K562 (cell line): ENCODE measurements at regions not wholly inside any gene's neighbourhood (a gene's known extent, or its start where the extent isn't known, plus 50 kb on each side); places are given as distances from the start of the nearest gene placed in this dataset.

Source experiments
- ATAC-seq: fragments of 200-7000 bp; cut with Tn5 transposase; 3 replicates; pipeline ENCODE4 v1.9.1; 2020; ENCODE audit warnings: moderate library complexity
- BruUV-seq: library from RNA; stranded (reverse); fragments of 400-500 nt; replicated peaks from 2 replicates; lab custom pipeline; 2021; lab: Mats Ljungman, UMichigan
- CTCF ChIA-PET: fragments of 300-600 bp; formaldehyde crosslinking; extraction: SDS; loops from one replicate; lab custom pipeline; 2021; ENCODE audit warnings: low intra/inter-chr PET ratio; lab: Yijun Ruan, JAX
- POLR2A ChIA-PET: fragments of 300-600, 350-650 bp; sonication (Branson Sonifier 250); formaldehyde crosslinking; extraction: SDS; loops from one replicate; lab custom pipeline; 2021; ENCODE audit warnings: antibody characterized with exemption, inconsistent platforms; lab: Yijun Ruan, JAX
- DNase-seq, 4 experiments: peaks; one replicate each; pipeline versions ENCODE4 v3.0.0 to v3.0.0-alpha.2; 2011 to 2018; ENCODE audit warnings: low spot score in 3 of 4, mixed read lengths in 3 of 4; ENCODE audit errors: extremely low read depth in 1 of 4
- FAIRE-seq: peaks from 2 replicates; lab custom pipeline; 2011; peaks lifted over from hg19 to GRCh38; lab: Jason Lieb, UNC
- H2AFZ ChIP-seq: 2 replicates; pipeline ENCODE4 v1.6.0; 2011; ENCODE audit warnings: low read depth, low read length, control low read depth, inconsistent platforms
- H3K27ac ChIP-seq: fragments of 200-600 bp; 3 replicates; pipeline ENCODE4 v1.8.0; 2011; ENCODE audit warnings: low read depth, mild to moderate bottlenecking, control low read depth, inconsistent platforms, low read length, moderate library complexity, mixed read lengths; ENCODE audit errors: extremely low read depth
- H3K27me3 ChIP-seq, 2 experiments: fragments of 300-600 bp in 1 of 2; 2 replicates in 1 of 2; 3 replicates in 1 of 2; pipeline versions ENCODE4 v1.6.0 to v1.8.0; 2011; ENCODE audit warnings: inconsistent platforms in 2 of 2, low read length in 2 of 2, mild to moderate bottlenecking in 1 of 2, mixed read lengths in 1 of 2, moderate library complexity in 1 of 2; ENCODE audit not compliant: control insufficient read depth in 2 of 2, insufficient read depth in 2 of 2
- H3K36me3 ChIP-seq: fragments of 300-600 bp; 3 replicates; pipeline ENCODE4 v1.8.0; 2011; ENCODE audit warnings: mild to moderate bottlenecking, low read length, inconsistent platforms; ENCODE audit not compliant: control insufficient read depth, insufficient read depth
- H3K4me1 ChIP-seq, 2 experiments: fragments of 200-600 bp in 1 of 2; replicated peaks in 1 of 2; 2 replicates in 1 of 2; 3 replicates in 1 of 2; pipeline versions ENCODE4 v1.5.1 to v1.8.0; 2011; ENCODE audit warnings: inconsistent platforms in 2 of 2, low read length in 2 of 2, mild to moderate bottlenecking in 1 of 2, mixed read lengths in 1 of 2, moderate library complexity in 1 of 2; ENCODE audit not compliant: control insufficient read depth in 2 of 2, insufficient read depth in 2 of 2
- H3K4me2 ChIP-seq: 2 replicates; pipeline ENCODE4 v1.6.1; 2011; ENCODE audit warnings: low read length, control low read depth, inconsistent platforms, mixed read lengths; ENCODE audit not compliant: insufficient read depth
- H3K4me3 ChIP-seq: fragments of 200-600 bp; sonication (generic), shearing (Covaris generic); 2 replicates; pipeline ENCODE4 v1.5.1; 2016; ENCODE audit warnings: control low read depth, inconsistent platforms
- H3K79me2 ChIP-seq: fragments of 200-600 bp; 3 replicates; pipeline ENCODE4 v1.8.0; 2011; ENCODE audit warnings: low read length, inconsistent platforms; ENCODE audit not compliant: control insufficient read depth, insufficient read depth
- H3K9ac ChIP-seq, 2 experiments: 2 replicates each; pipeline versions ENCODE4 v1.6.0 to v1.6.1; 2011; ENCODE audit warnings: low read depth in 2 of 2, low read length in 2 of 2, control low read depth in 1 of 2, inconsistent platforms in 1 of 2, mild to moderate bottlenecking in 1 of 2, mixed read lengths in 1 of 2; ENCODE audit not compliant: insufficient read depth in 1 of 2
- H3K9me1 ChIP-seq: one replicate; pipeline ENCODE4 v1.6.0; 2011; ENCODE audit warnings: inconsistent platforms, mild to moderate bottlenecking, low read length, moderate library complexity; ENCODE audit not compliant: control insufficient read depth, insufficient read depth
- H3K9me3 ChIP-seq: replicated peaks from 2 replicates; pipeline ENCODE4 v1.5.1; 2011; ENCODE audit warnings: low read depth, low read length, inconsistent platforms; ENCODE audit not compliant: control insufficient read depth, insufficient read depth
- H4K20me1 ChIP-seq: replicated peaks from 2 replicates; pipeline ENCODE4 v1.6.1; 2011; ENCODE audit warnings: low read length, inconsistent platforms, mixed read lengths; ENCODE audit not compliant: control insufficient read depth, insufficient read depth
- CTBP1 ChIP-seq: fragments of 450-650 bp; IDR thresholded peaks from 2 replicates; pipeline ENCODE4 v1.6.1; 2016; ENCODE audit warnings: borderline replicate concordance
- ELK1 ChIP-seq: sonication (generic); formaldehyde crosslinking; IDR thresholded peaks from 2 replicates; pipeline ENCODE4 v1.8.1; 2022; ENCODE audit warnings: missing genetic modification reagents
- HDAC2 ChIP-seq: fragments of 450-650 bp; IDR thresholded peaks from 2 replicates; pipeline ENCODE4 v1.6.1; 2016; ENCODE audit warnings: mild to moderate bottlenecking
- HSF4 ChIP-seq: fragments of 250-450 bp; sonication (Bioruptor Pico); IDR thresholded peaks from 2 replicates; pipeline ENCODE4 v2.1.2; 2022; ENCODE audit warnings: mild to moderate bottlenecking, moderate library complexity, borderline replicate concordance
- KLF16 ChIP-seq: IDR thresholded peaks from 2 replicates; pipeline ENCODE4 v1.6.1; 2016; ENCODE audit warnings: antibody characterized with exemption
- MEF2D ChIP-seq: conservative IDR thresholded peaks from 2 replicates; pipeline ENCODE4 v1.6.1; 2016; ENCODE audit warnings: low read depth, missing genetic modification characterization, missing compliant biosample characterization
- PHB2 ChIP-seq: fragments of 450-650 bp; IDR thresholded peaks from 2 replicates; pipeline ENCODE4 v1.6.1; 2017; ENCODE audit warnings: low read depth
- RAD51 ChIP-seq: fragments of 450-650 bp; IDR thresholded peaks from 2 replicates; pipeline ENCODE4 v1.7.1; 2016; ENCODE audit warnings: low read depth, mild to moderate bottlenecking, borderline replicate concordance
- ZFP36 ChIP-seq: fragments of 150-350 bp; IDR thresholded peaks from 2 replicates; pipeline ENCODE4 v1.6.1; 2018; ENCODE audit warnings: low read length, low read depth; ENCODE audit not compliant: partially characterized antibody
- ZFPM2 ChIP-seq: fragments of 250-450 bp; sonication (Bioruptor Pico); IDR thresholded peaks from 2 replicates; pipeline ENCODE4 v1.5.1; 2022; ENCODE audit warnings: mild to moderate bottlenecking
- ZKSCAN8 ChIP-seq: fragments of 200-800 bp; sonication (Bioruptor generic); IDR thresholded peaks from 2 replicates; pipeline ENCODE4 v1.6.1; 2016; ENCODE audit warnings: missing genetic modification characterization, missing compliant biosample characterization
- ZNF140 ChIP-seq: fragments of 250-450 bp; sonication (Bioruptor Pico); IDR thresholded peaks from 2 replicates; pipeline ENCODE4 v1.8.0; 2021; ENCODE audit warnings: moderate library complexity, mild to moderate bottlenecking, inconsistent platforms
- ZNF311 ChIP-seq: fragments of 250-450 bp; sonication (Bioruptor Pico); IDR thresholded peaks from 2 replicates; pipeline ENCODE4 v1.4.0; 2020; ENCODE audit warnings: mild to moderate bottlenecking, moderate library complexity
- WGBS: fragments of 100-300 bp; shearing (Covaris generic); methylation state at CpG from one replicate; pipeline ENCODE4 v1.1.6; 2016; ENCODE audit warnings: low coverage, mixed read lengths; ENCODE audit not compliant: insufficient coverage; ENCODE audit errors: missing lambda C conversion rate; 5-methylcytosine and 5-hydroxymethylcytosine counted together
- in situ Hi-C: fragments of 300-500 bp; cut with MboI; formaldehyde crosslinking; loops from 4 replicates; pipeline ENCODE4 v1.15.0; 2018; ENCODE audit warnings: inconsistent platforms, mixed read lengths
- intact Hi-C: fragments of 100-400 bp; cut with micrococcal nuclease; formaldehyde crosslinking; loops from 2 replicates; pipeline ENCODE4 v1.14.2; 2022
- TF ChIP-seq, protein P1 (sequence below): sonication (generic); formaldehyde crosslinking; IDR thresholded peaks from 2 replicates; pipeline ENCODE4 v1.8.0; 2023; ENCODE audit warnings: mild to moderate bottlenecking, missing genetic modification reagents

GRCh38 chr15:95577927-95578326 is 752.6 kb upstream of the NR2F2 start:
- no peak overlapping the region for H3K27ac ChIP-seq
- H3K79me2 ChIP-seq, result no peaks in the 10 kb centered on the region
- ChIA-PET CTCF (no interaction called here), POLR2A (interaction anchor here (0.6 kb wide), 2 partner anchors 12 to 1934 kb away, joined by 3 read pairs; no protein-coding TSS in a partner anchor)
- in situ Hi-C loops (no loop called here), intact Hi-C loops (no loop called here)
- H3K9me1 ChIP-seq, result no peaks in the 10 kb centered on the region
- no peaks in the 10 kb centered on the region for H3K9me3 ChIP-seq
- peaks cover 0 to 2% of the 10 kb centered on the region in 2 experiments; a peak in 1 of 5 replicates for H3K4me1 ChIP-seq
- TF ChIP-seq ZFP36 (no peak), MEF2D (no peak), ZKSCAN8 (CRISPR knock-in tag) (no peak)
- TF ChIP-seq, all 486 proteins: peak for 0
- BruUV-seq, result no TSS peak
- H2AFZ ChIP-seq, result no peak overlapping the region
- no peak overlapping the region for H3K4me3 ChIP-seq
- FAIRE-seq (no peak), ATAC-seq (no peak), DNase-seq (no peak)
- H4K20me1 ChIP-seq, result no peaks in the 10 kb centered on the region
- H3K4me2 ChIP-seq, result no peak overlapping the region
- H3K36me3 ChIP-seq, result no peaks in the 10 kb centered on the region
- no peak overlapping the region for H3K9ac ChIP-seq
- H3K27me3 ChIP-seq, result no peaks in the 10 kb centered on the region
- 10% methylated on average over 4 of the region's 4 CpGs for WGBS

GRCh38 chr15:95580121-95580520 is 750.4 kb upstream of the NR2F2 start:
- H3K9me3 ChIP-seq, result no peaks in the 10 kb centered on the region
- H3K9ac ChIP-seq, result no peak overlapping the region
- no peaks in the 10 kb centered on the region for H3K4me1 ChIP-seq
- H3K27ac ChIP-seq, result no peak overlapping the region
- no peaks in the 10 kb centered on the region for H3K9me1 ChIP-seq
- DNase-seq, result no peak
- H3K27me3 ChIP-seq, result no peaks in the 10 kb centered on the region
- intact Hi-C loops (no loop called here), in situ Hi-C loops (no loop called here)
- H3K36me3 ChIP-seq, result no peaks in the 10 kb centered on the region
- ChIA-PET POLR2A (no interaction called here), CTCF (no interaction called here)
- H3K79me2 ChIP-seq, result no peaks in the 10 kb centered on the region
- H3K4me2 ChIP-seq, result no peak overlapping the region
- BruUV-seq, result no TSS peak
- H3K4me3 ChIP-seq, result no peak overlapping the region
- FAIRE-seq, result no peak
- no peak for ATAC-seq
- no peak overlapping the region for H2AFZ ChIP-seq
- H4K20me1 ChIP-seq, result no peaks in the 10 kb centered on the region
- WGBS, result 14% methylated on average over 3 of the region's 3 CpGs
- no peak for TF ChIP-seq PHB2
- no peak for TF ChIP-seq ZFPM2
- no peak for TF ChIP-seq RAD51
- no peak for TF ChIP-seq HDAC2
- TF ChIP-seq ZNF140 (CRISPR knock-in tag), result no peak
- TF ChIP-seq HSF4 (CRISPR knock-in tag), result no peak
- TF ChIP-seq KLF16, result no peak
- TF ChIP-seq CTBP1, result no peak
- TF ChIP-seq ELK1 (CRISPR knock-in tag), result no peak
- TF ChIP-seq, protein P1, sequence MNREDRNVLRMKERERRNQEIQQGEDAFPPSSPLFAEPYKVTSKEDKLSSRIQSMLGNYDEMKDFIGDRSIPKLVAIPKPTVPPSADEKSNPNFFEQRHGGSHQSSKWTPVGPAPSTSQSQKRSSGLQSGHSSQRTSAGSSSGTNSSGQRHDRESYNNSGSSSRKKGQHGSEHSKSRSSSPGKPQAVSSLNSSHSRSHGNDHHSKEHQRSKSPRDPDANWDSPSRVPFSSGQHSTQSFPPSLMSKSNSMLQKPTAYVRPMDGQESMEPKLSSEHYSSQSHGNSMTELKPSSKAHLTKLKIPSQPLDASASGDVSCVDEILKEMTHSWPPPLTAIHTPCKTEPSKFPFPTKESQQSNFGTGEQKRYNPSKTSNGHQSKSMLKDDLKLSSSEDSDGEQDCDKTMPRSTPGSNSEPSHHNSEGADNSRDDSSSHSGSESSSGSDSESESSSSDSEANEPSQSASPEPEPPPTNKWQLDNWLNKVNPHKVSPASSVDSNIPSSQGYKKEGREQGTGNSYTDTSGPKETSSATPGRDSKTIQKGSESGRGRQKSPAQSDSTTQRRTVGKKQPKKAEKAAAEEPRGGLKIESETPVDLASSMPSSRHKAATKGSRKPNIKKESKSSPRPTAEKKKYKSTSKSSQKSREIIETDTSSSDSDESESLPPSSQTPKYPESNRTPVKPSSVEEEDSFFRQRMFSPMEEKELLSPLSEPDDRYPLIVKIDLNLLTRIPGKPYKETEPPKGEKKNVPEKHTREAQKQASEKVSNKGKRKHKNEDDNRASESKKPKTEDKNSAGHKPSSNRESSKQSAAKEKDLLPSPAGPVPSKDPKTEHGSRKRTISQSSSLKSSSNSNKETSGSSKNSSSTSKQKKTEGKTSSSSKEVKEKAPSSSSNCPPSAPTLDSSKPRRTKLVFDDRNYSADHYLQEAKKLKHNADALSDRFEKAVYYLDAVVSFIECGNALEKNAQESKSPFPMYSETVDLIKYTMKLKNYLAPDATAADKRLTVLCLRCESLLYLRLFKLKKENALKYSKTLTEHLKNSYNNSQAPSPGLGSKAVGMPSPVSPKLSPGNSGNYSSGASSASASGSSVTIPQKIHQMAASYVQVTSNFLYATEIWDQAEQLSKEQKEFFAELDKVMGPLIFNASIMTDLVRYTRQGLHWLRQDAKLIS (CRISPR knock-in tag), result no peak
- no peak for TF ChIP-seq ZNF311 (CRISPR knock-in tag)
